Ascending aorta (tissue), 2 donors: ENCODE measurements at regions not wholly inside any gene's neighbourhood (a gene's known extent, or its start where the extent isn't known, plus 50 kb on each side); places are given as distances from the start of the nearest gene placed in this dataset.

Source experiments
- DNase-seq, 2 donors: peaks; one replicate each; pipeline ENCODE4 v3.0.0-alpha.2; 2019; ENCODE audit warnings: low spot score in 2 of 2
- H3K27ac ChIP-seq, 2 donors: fragments of 200-600 bp; sonication (generic); one replicate each; pipeline ENCODE4 v1.5.1; 2016 to 2017; ENCODE audit warnings: mild to moderate bottlenecking in 1 of 2
- H3K27me3 ChIP-seq: fragments of 200-600 bp; sonication (generic); one replicate; pipeline ENCODE4 v1.5.1; 2017
- H3K36me3 ChIP-seq, 2 donors: fragments of 200-600 bp; sonication (generic); one replicate each; pipeline ENCODE4 v1.5.1; 2016
- H3K4me1 ChIP-seq, 2 donors: fragments of 200-600 bp; sonication (generic); one replicate each; pipeline ENCODE4 v1.5.1; 2016 to 2017; ENCODE audit warnings: mild to moderate bottlenecking in 1 of 2
- H3K4me3 ChIP-seq, 2 donors: fragments of 200-600 bp; sonication (generic); one replicate each; pipeline ENCODE4 v1.5.1; 2016 to 2017; ENCODE audit warnings: mild to moderate bottlenecking in 1 of 2
- H3K9me3 ChIP-seq, 2 donors: fragments of 200-600 bp; sonication (generic); one replicate each; pipeline ENCODE4 v1.5.1; 2016
- CTCF ChIP-seq, 3 experiments: fragments of 200-600 bp in 2 of 3; fragments of 450-650 bp in 1 of 3; sonication (generic) in 2 of 3; IDR thresholded peaks; one replicate each; pipeline ENCODE4 v1.5.1; 2016 to 2019; ENCODE audit warnings: antibody characterized with exemption in 3 of 3, mild to moderate bottlenecking in 1 of 3, moderate library complexity in 1 of 3
- intact Hi-C: fragments of 100-400 bp; cut with DNase I; formaldehyde crosslinking; loops from one replicate; pipeline ENCODE4 v1.15.1; 2023

DNA sequence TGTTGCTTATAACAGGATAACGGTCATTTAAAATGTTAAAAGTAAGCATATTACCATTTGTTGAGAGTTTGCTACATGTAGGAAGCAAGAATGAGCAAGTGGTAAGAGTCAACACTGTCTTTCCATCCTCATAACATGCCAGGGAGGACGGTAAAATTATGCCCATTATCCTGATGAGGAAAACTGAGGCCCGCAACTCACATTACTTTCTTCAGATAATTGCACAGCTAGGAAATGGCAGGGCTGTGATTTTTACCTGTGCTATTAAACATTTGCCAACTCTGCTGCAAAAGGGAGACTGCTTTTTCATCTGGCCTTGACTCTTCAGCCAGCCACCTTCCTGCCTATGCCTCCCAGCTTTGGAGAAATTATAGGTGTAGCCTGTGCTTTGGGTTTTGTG, 79.8 kb upstream of the BOD1 start:
- Histone ChIP-seq H3K4me3 (no peak overlapping the region), H3K27me3 (no peaks in the 10 kb centered on the region), H3K4me1 (no peaks in the 10 kb centered on the region), H3K27ac (no peak overlapping the region), H3K9me3 (no peaks in the 10 kb centered on the region), H3K36me3 (no peaks in the 10 kb centered on the region)
- no peak for DNase-seq
- intact Hi-C loops = no loop called here
- TF ChIP-seq CTCF (IDR thresholded peaks at IDR 0.05) = no peak

DNA sequence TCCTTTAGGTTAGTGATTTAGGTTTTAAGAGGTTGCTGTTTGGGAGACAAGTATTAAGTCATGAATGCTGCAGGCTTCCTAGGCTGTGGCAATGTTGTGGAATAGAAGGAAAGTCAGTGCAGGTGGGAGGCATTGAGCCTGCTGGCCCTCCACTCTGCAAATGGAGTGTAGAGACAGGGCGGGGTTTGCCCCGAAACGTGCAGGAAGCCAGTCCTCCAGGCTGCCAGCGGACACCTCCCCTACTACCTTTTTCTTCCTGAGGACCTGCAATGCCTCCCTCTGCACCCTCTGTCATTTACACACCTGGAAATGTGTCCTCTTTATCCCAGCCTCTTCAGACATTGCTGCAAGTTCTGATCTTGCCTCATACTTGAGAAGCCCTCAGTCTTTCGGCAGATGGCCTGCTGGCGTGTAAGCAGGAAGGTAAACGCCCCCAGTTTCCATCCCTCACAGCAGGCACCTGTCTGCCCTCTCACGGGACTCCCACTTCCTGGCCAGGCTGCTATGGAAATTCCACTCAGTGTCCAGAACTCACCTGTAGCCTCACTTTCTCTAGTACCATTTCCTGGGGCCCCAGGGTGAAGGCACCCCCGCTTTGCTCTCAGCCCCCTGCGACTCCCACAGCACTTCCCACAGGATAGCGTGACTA, 81.6 kb upstream of the BOD1 start:
- Histone ChIP-seq H3K4me3 (no peak overlapping the region), H3K4me1 (no peaks in the 10 kb centered on the region), H3K9me3 (no peaks in the 10 kb centered on the region), H3K27ac (no peak overlapping the region), H3K27me3 (no peaks in the 10 kb centered on the region), H3K36me3 (no peaks in the 10 kb centered on the region)
- no peak for TF ChIP-seq CTCF (IDR thresholded peaks at IDR 0.05)
- DNase-seq = no peak
- intact Hi-C loops = no loop called here

DNA sequence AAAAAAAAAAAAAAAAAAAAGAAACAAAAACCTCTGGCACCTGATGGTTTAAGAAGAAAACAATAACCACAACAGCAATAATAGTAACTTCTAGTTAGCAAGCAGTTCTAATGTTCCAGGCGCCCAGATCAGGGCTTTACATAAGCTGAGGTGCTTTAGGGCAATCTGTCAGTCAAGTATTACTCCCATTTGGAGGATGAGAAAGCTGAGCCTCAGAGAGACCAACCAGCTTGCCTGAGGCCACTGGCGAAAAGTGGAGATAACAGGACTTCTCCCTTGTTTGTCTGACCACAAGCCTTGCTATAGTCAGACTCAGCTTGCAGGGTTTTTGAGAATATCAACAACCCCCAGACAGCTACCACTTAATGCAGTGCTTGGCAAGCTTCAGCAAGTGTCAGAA, 83.5 kb upstream of the BOD1 start:
- intact Hi-C loops = no loop called here
- no peak overlapping the region for H3K4me3 ChIP-seq
- no peak for TF ChIP-seq CTCF (IDR thresholded peaks at IDR 0.05)
- no peaks in the 10 kb centered on the region for H3K27me3 ChIP-seq
- no peak for DNase-seq
- H3K9me3 ChIP-seq = no peaks in the 10 kb centered on the region
- H3K27ac ChIP-seq = no peak overlapping the region
- no peaks in the 10 kb centered on the region for H3K36me3 ChIP-seq
- no peaks in the 10 kb centered on the region for H3K4me1 ChIP-seq

DNA sequence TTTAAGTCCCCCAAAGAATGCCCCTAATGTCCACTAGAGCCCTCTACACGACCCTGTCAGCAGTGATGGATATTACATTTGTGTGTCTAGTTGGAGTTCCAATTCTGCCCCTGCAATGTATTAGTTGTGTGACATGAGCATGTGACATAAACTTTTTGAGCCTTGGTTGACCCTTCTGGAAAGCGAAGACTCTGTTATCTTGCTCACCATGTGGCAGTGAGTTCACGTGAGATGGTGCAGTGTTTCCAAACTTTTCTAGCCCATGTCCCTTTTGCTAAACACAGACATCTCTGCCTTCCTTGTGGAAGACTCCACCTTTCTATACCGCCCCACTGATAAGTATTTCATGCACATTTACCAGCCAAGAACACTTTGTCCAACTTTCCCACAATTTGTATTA, 87.0 kb upstream of the BOD1 start:
- no peak for TF ChIP-seq CTCF (IDR thresholded peaks at IDR 0.05)
- intact Hi-C loops = no loop called here
- H3K27ac ChIP-seq = no peak overlapping the region

GRCh38 chr5:173704615-173705511, 88.4 kb upstream of the BOD1 start:
- Histone ChIP-seq H3K27ac (no peak overlapping the region), H3K4me1 (peaks cover 5 to 11% of the 10 kb centered on the region in 2 donors), H3K27me3 (no peaks in the 10 kb centered on the region), H3K9me3 (no peaks in the 10 kb centered on the region), H3K4me3 (no peak overlapping the region), H3K36me3 (no peaks in the 10 kb centered on the region)
- intact Hi-C loops = no loop called here
- no peak for TF ChIP-seq CTCF (IDR thresholded peaks at IDR 0.05)
- DNase-seq = no peak

More for the DNA sequence above, 87.0 kb upstream of the BOD1 start:
- Histone ChIP-seq H3K36me3 (no peaks in the 10 kb centered on the region), H3K27me3 (no peaks in the 10 kb centered on the region), H3K9me3 (no peaks in the 10 kb centered on the region), H3K4me3 (no peak overlapping the region), H3K4me1 (peaks cover 5 to 11% of the 10 kb centered on the region in 2 donors)
- DNase-seq = no peak
